Right lobe of liver (tissue), 6 donors: ENCODE measurements at regions not wholly inside any gene's neighbourhood (a gene's known extent, or its start where the extent isn't known, plus 50 kb on each side); places are given as distances from the start of the nearest gene placed in this dataset.
A peak's percentile ranks its signal among the peaks of the same experiment; 100 is the strongest.
"Not testable (repeated sequence)": the region's sequence is repeated elsewhere in the genome, so short reads cannot be mapped to it uniquely, and the experiment has no call there.

Experiments used
- ATAC-seq, 4 donors: fragments of 200-7000 bp; cut with Tn5 transposase; one replicate each; pipeline ENCODE4 v1.9.1; 2020; ENCODE audit warnings: mild to moderate bottlenecking in 4 of 4, moderate library complexity in 4 of 4
- DNase-seq, 3 donors: peaks; one replicate each; pipeline ENCODE4 v3.0.0-alpha.2; 2020
- H3K27ac ChIP-seq, 3 donors: fragments of 200-600 bp; one replicate each; pipeline ENCODE4 v1.8.0; 2022
- H3K27me3 ChIP-seq, 2 donors: fragments of 200-600 bp; one replicate each; pipeline ENCODE4 v1.8.0; 2022
- H3K36me3 ChIP-seq, 4 donors: fragments of 200-600 bp; sonication (generic) in 1 of 4; one replicate each; pipeline versions ENCODE4 v1.5.1 to v1.8.0; 2017 to 2022; ENCODE audit warnings: control low read depth in 1 of 4
- H3K4me1 ChIP-seq, 4 donors: fragments of 200-600 bp; sonication (generic) in 1 of 4; one replicate each; pipeline versions ENCODE4 v1.5.1 to v1.8.0; 2017 to 2022; ENCODE audit warnings: control low read depth in 1 of 4
- H3K4me3 ChIP-seq, 3 donors: fragments of 200-600 bp; one replicate each; pipeline ENCODE4 v1.8.0; 2022
- H3K9me3 ChIP-seq, 4 donors: fragments of 200-600 bp; sonication (generic) in 1 of 4; one replicate each; pipeline versions ENCODE4 v1.5.1 to v1.8.0; 2017 to 2022; ENCODE audit warnings: control low read depth in 1 of 4
- POLR2A ChIP-seq: fragments of 450-650 bp; IDR thresholded peaks from one replicate; pipeline ENCODE4 v1.6.1; 2017; ENCODE audit warnings: antibody characterized with exemption, mild to moderate bottlenecking
- WGBS: methylation state at CpG from one replicate; pipeline ENCODE4 v1.1.6; 2018; ENCODE audit warnings: low coverage, low lambda C conversion rate; ENCODE audit not compliant: insufficient coverage; ENCODE audit errors: missing lambda C conversion rate; 5-methylcytosine and 5-hydroxymethylcytosine counted together
- intact Hi-C, 2 donors: fragments of 100-400 bp; cut with DNase I; formaldehyde crosslinking; loops; one replicate each; pipeline versions ENCODE4 v1.11.2 to v1.14.1; 2022
- TF ChIP-seq, protein P1 (sequence below), 4 donors: fragments of 200-600 bp in 3 of 4; fragments of 450-650 bp in 1 of 4; IDR thresholded peaks; one replicate each; pipeline versions ENCODE4 v1.5.1 to v1.8.0; 2016 to 2022; ENCODE audit warnings: antibody characterized with exemption in 4 of 4, mild to moderate bottlenecking in 2 of 4
- donor health status: DM: no; HTN: yes; CAD: no.
- donor health status: DM: no; HTN: no; CAD: no.
- donor health status: DM: no; HTN: no; CAD: no.
- donor health status: DM: no; HTN: yes; CAD: no.
- donor health status: DM: no; HTN: yes; CAD: no.

DNA sequence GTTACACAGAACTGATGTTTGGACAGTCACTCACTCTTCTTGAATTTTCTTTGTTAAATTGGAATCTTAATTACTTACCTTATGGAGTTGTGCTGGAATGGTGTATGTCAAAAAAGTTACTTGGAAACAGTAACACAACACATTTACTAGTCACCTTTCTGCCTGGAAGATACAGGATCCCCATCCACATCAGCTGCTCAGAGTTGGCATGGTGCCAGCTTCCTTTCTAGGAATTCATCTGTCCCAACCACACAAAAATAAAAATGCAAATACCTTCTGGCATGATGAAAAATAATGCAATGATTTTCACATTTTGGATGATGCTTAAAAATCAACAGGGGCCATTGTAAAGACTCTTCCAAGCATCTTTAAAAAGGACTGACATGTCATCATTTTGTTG lies 341.5 kb downstream of the TMEM38B start:
- no peak for TF ChIP-seq POLR2A
- TF ChIP-seq, protein P1, sequence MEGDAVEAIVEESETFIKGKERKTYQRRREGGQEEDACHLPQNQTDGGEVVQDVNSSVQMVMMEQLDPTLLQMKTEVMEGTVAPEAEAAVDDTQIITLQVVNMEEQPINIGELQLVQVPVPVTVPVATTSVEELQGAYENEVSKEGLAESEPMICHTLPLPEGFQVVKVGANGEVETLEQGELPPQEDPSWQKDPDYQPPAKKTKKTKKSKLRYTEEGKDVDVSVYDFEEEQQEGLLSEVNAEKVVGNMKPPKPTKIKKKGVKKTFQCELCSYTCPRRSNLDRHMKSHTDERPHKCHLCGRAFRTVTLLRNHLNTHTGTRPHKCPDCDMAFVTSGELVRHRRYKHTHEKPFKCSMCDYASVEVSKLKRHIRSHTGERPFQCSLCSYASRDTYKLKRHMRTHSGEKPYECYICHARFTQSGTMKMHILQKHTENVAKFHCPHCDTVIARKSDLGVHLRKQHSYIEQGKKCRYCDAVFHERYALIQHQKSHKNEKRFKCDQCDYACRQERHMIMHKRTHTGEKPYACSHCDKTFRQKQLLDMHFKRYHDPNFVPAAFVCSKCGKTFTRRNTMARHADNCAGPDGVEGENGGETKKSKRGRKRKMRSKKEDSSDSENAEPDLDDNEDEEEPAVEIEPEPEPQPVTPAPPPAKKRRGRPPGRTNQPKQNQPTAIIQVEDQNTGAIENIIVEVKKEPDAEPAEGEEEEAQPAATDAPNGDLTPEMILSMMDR (IDR thresholded peaks at IDR 0.05): no peak
- ATAC-seq: no peak
- no peaks in the 10 kb centered on the region for H3K27me3 ChIP-seq

DNA sequence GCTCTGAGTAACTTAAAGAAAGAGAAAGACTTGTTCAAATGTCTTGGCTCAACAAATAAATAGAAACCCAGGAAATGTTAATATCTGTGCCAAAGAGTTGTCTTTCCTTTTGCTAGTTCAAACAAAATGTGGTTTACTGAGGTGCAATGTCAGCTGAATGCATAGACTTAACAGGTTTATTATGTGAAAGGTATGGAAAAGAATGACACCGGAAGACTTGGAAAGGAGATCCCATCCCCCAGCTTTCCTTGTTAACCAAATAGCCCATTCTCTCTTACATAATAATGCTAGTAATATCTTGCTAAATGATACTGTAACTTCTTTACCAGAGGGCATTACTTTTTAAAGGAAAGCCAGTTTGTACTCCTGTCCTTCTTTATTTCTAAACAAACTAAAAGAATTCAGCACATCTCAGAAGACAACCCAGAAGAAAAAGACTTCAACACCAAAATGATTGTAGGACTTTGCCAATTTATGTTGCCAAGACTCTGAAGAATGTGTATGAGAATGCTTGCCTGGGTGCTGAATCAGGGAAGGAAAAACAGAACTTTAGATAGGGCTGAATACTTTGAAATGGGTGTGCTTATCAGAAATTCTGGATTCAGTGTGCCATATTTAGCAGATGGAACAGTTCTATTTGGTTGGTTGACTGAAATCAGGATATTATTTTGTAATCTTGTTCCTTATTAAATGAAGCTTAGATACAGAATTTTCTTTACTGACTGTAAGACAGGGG lies 344.1 kb downstream of the TMEM38B start:
- Histone ChIP-seq H3K4me1 (peaks cover 0 to 9% (median 0%) of the 10 kb centered on the region in 4 donors), H3K36me3 (no peaks in the 10 kb centered on the region), H3K4me3 (no peak overlapping the region), H3K27ac (no peak overlapping the region), H3K27me3 (no peaks in the 10 kb centered on the region), H3K9me3 (no peaks in the 10 kb centered on the region)
- DNase-seq: no peak
- ATAC-seq: no peak
- no peak for TF ChIP-seq POLR2A
- TF ChIP-seq, protein P1 (IDR thresholded peaks at IDR 0.05): no peak
- 90% methylated on average over 1 of the region's 1 CpG for WGBS
- intact Hi-C loops: no loop called here

More for the DNA sequence above, 341.5 kb downstream of the TMEM38B start:
- no peak for DNase-seq
- H3K9me3 ChIP-seq: no peaks in the 10 kb centered on the region
- peaks cover 0 to 9% (median 0%) of the 10 kb centered on the region in 4 donors for H3K4me1 ChIP-seq
- no peak overlapping the region for H3K4me3 ChIP-seq
- intact Hi-C loops: no loop called here
- H3K36me3 ChIP-seq: no peaks in the 10 kb centered on the region
- H3K27ac ChIP-seq: no peak overlapping the region

DNA sequence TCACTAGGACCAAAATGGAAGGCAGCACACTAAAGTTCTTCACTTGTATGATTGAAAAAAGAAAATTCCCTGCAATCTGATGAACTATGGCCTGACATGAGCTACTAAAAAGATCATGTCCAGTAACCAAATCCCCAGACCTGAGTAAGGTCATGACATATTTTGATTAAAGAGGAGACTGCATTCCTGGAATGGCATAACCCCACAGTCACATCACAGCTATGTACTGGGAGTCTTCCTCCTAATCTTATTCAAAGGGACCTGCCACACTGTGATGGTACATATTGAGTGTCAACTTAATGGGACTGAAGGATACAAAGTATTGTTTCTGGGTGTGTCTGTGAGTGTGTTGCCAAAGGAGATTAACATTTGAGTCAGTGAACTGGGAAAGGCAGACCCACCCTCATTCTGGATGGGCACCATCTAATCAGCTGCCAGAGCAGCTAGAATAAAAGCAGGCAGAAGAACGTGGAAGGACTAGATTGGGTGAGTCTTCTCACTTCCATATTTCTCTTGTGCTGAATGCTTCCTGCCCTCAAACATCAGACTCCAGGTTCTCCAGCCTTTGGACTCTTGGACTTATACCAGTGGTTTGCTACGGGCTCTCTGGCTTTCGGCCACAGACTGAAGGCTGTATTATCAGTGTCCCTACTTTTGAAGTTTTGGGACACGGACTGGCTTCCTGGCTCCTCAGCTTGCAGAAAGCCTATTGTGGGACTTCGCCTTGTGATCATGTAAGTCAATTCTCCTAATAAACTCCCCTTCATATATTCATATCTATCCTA lies 345.0 kb downstream of the TMEM38B start:
- Histone ChIP-seq H3K27ac (no peak overlapping the region), H3K27me3 (no peaks in the 10 kb centered on the region), H3K4me3 (no peak overlapping the region), H3K9me3 (no peaks in the 10 kb centered on the region), H3K4me1 (peaks cover 0 to 9% (median 0%) of the 10 kb centered on the region in 4 donors), H3K36me3 (no peaks in the 10 kb centered on the region)
- intact Hi-C loops: no loop called here
- DNase-seq: peak; percentile 25 to 72 (median 62)
- peak; percentile 85 to 96 (median 90) for ATAC-seq
- WGBS: 45% methylated on average over 5 of the region's 5 CpGs
- TF ChIP-seq POLR2A: no peak
- TF ChIP-seq, protein P1 (IDR thresholded peaks at IDR 0.05): no peak

DNA sequence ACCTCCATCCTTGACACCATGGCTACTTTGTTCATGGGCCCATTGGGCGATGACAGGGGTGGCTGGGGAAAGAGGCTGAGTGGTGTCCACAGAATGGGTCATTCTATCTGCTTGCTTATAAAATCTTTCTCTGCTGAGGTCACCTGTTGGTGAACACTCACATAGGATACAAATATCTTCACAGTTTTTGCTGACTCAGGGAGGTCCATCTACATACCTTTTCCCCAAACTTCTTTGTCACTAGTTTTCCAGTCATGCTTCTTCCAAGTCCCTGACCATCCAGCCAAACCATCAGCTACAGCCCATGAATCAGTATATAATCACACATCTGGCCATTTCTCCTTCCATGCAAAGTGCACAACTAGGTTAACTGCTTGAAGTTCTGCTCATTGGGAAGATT lies 347.6 kb downstream of the TMEM38B start:
- WGBS: 83% methylated on average over 1 of the region's 1 CpG
- H3K36me3 ChIP-seq, ATAC-seq, H3K9me3 ChIP-seq, H3K4me1 ChIP-seq, intact Hi-C loops, H3K4me3 ChIP-seq, H3K27me3 ChIP-seq, H3K27ac ChIP-seq, DNase-seq: not testable (repeated sequence)

DNA sequence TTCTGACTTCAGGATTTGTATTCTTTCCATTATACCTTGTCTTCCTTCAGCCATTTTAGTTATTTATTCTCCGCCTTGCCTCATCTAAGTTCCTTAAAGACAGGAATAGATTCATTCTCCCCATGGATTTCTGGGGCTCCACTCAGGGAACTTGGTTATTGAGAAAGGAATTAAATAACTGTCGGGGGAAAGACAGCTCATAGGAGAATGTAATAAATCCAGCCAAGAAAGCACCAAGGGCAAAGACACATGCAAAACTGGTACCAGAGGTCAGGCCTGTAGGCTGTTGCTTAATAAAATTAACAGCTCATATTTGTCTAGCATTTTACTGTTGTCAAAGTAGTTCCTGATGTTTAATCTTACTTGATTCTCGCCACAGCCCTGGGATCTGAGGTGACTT lies 357.2 kb downstream of the TMEM38B start:
- DNase-seq: no peak
- no peaks in the 10 kb centered on the region for H3K27me3 ChIP-seq
- H3K36me3 ChIP-seq: no peaks in the 10 kb centered on the region
- no peak overlapping the region for H3K4me3 ChIP-seq
- intact Hi-C loops: no loop called here
- TF ChIP-seq, protein P1 (IDR thresholded peaks at IDR 0.05): no peak
- TF ChIP-seq POLR2A: no peak
- no peaks in the 10 kb centered on the region for H3K4me1 ChIP-seq
- no peaks in the 10 kb centered on the region for H3K9me3 ChIP-seq
- ATAC-seq: peak in 1 of 4 donors; percentile 26
- no peak overlapping the region for H3K27ac ChIP-seq
- 65% methylated on average over 3 of the region's 3 CpGs for WGBS
